CD14-positive monocyte (primary cell): ENCODE measurements at regions not wholly inside any gene's neighbourhood (a gene's known extent, or its start where the extent isn't known, plus 50 kb on each side); places are given as distances from the start of the nearest gene placed in this dataset.

Experiments
- DNase-seq, 3 donors: peaks; one replicate each; pipeline ENCODE4 v3.0.0-alpha.2; 2011 to 2022
- H2AFZ ChIP-seq: 2 replicates; pipeline ENCODE4 v1.6.0; 2012; ENCODE audit warnings: mild to moderate bottlenecking, low read depth, low read length, inconsistent platforms; ENCODE audit not compliant: insufficient read depth, poor library complexity, severe bottlenecking
- H3K27ac ChIP-seq, 2 donors: 1 replicate in 1 of 2; 2 replicates in 1 of 2; pipeline ENCODE4 v1.5.1; 2012 to 2013; ENCODE audit warnings: low read length in 2 of 2, control low read depth in 1 of 2, inconsistent platforms in 1 of 2, low read depth in 1 of 2, mild to moderate bottlenecking in 1 of 2
- H3K27me3 ChIP-seq, 2 donors: one replicate each; pipeline versions ENCODE4 v1.6.0 to v1.6.1; 2011 to 2013; ENCODE audit warnings: low read length in 2 of 2; ENCODE audit not compliant: control insufficient read depth in 2 of 2, insufficient read depth in 2 of 2
- H3K36me3 ChIP-seq, 2 donors: replicated peaks in 1 of 2; 1 replicate in 1 of 2; 2 replicates in 1 of 2; pipeline versions ENCODE4 v1.5.1 to v1.6.1; 2012 to 2013; ENCODE audit warnings: low read length in 2 of 2, control low read depth in 1 of 2, inconsistent platforms in 1 of 2, mild to moderate bottlenecking in 1 of 2; ENCODE audit not compliant: insufficient read depth in 2 of 2, control insufficient read depth in 1 of 2
- H3K4me1 ChIP-seq, 2 donors: 1 replicate in 1 of 2; 2 replicates in 1 of 2; pipeline versions ENCODE4 v1.5.1 to v1.6.1; 2012 to 2013; ENCODE audit warnings: low read length in 2 of 2, control low read depth in 1 of 2, inconsistent platforms in 1 of 2, mild to moderate bottlenecking in 1 of 2, moderate library complexity in 1 of 2; ENCODE audit not compliant: insufficient read depth in 2 of 2, control insufficient read depth in 1 of 2
- H3K4me2 ChIP-seq: replicated peaks from 2 replicates; pipeline ENCODE3; 2012; ENCODE audit warnings: low read length, moderate library complexity, mild to moderate bottlenecking; ENCODE audit not compliant: poor library complexity, severe bottlenecking; ENCODE audit errors: extremely low read depth
- H3K4me3 ChIP-seq, 3 experiments: fragments of 200-600 bp in 1 of 3; sonication (generic) in 1 of 3; replicated peaks in 1 of 3; 1 replicate in 2 of 3; 2 replicates in 1 of 3; pipeline ENCODE4 v1.5.1; 2011 to 2013; ENCODE audit warnings: low read length in 3 of 3, mild to moderate bottlenecking in 3 of 3, control low read depth in 2 of 3, low read depth in 2 of 3, inconsistent platforms in 1 of 3, moderate library complexity in 1 of 3
- H3K79me2 ChIP-seq: 2 replicates; pipeline ENCODE4 v1.6.0; 2012; ENCODE audit warnings: mild to moderate bottlenecking, control low read depth, inconsistent platforms, low read length, moderate library complexity; ENCODE audit not compliant: insufficient read depth
- H3K9ac ChIP-seq: 2 replicates; pipeline ENCODE4 v1.6.0; 2017; ENCODE audit warnings: low read length, mild to moderate bottlenecking; ENCODE audit not compliant: insufficient read depth, poor library complexity, severe bottlenecking
- H3K9me3 ChIP-seq, 2 donors: replicated peaks in 1 of 2; 1 replicate in 1 of 2; 2 replicates in 1 of 2; pipeline versions ENCODE4 v1.5.1 to v1.6.1; 2012 to 2013; ENCODE audit warnings: low read length in 2 of 2, control low read depth in 1 of 2; ENCODE audit not compliant: control insufficient read depth in 1 of 2, insufficient read depth in 1 of 2
- H4K20me1 ChIP-seq: 2 replicates; pipeline ENCODE4 v1.6.0; 2012; ENCODE audit warnings: mild to moderate bottlenecking, low read length, control low read depth, moderate library complexity; ENCODE audit not compliant: insufficient read depth
- H3K27ac Mint-ChIP-seq, 7 donors: one replicate each; pipeline ENCODE4 v1.8.0; 2020; ENCODE audit warnings: mild to moderate bottlenecking in 7 of 7, mixed read lengths in 7 of 7, moderate library complexity in 6 of 7, inconsistent platforms in 2 of 7
- H3K27me3 Mint-ChIP-seq, 3 donors: one replicate each; pipeline ENCODE4 v1.8.0; 2021 to 2022; ENCODE audit warnings: low read depth in 3 of 3, mild to moderate bottlenecking in 3 of 3, mixed read lengths in 3 of 3, moderate library complexity in 3 of 3, inconsistent platforms in 1 of 3
- H3K36me3 Mint-ChIP-seq, 2 donors: one replicate each; pipeline ENCODE4 v1.8.0; 2020; ENCODE audit warnings: mixed read lengths in 2 of 2, inconsistent platforms in 1 of 2, mild to moderate bottlenecking in 1 of 2
- H3K4me1 Mint-ChIP-seq: one replicate; pipeline ENCODE4 v1.8.0; 2020; ENCODE audit warnings: mild to moderate bottlenecking, mixed read lengths
- H3K4me3 Mint-ChIP-seq, 2 donors: one replicate each; pipeline ENCODE4 v1.8.0; 2020; ENCODE audit warnings: mild to moderate bottlenecking in 2 of 2, mixed read lengths in 2 of 2, moderate library complexity in 1 of 2
- H3K9me3 Mint-ChIP-seq, 7 donors: one replicate each; pipeline ENCODE4 v1.8.0; 2020 to 2022; ENCODE audit warnings: mixed read lengths in 7 of 7, mild to moderate bottlenecking in 6 of 7, moderate library complexity in 6 of 7, inconsistent platforms in 2 of 7
- CTCF ChIP-seq: fragments of 200-600 bp; IDR thresholded peaks from one replicate; pipeline ENCODE4 v1.8.0; 2022; ENCODE audit warnings: antibody characterized with exemption, mild to moderate bottlenecking
- intact Hi-C, 2 donors: fragments of 100-400 bp; cut with micrococcal nuclease; formaldehyde crosslinking; loops; one replicate each; pipeline versions ENCODE4 v1.15.0 to v1.15.1; 2023

- H3K4me3 ChIP-seq = no peak overlapping the region
- no peak overlapping the region for H3K27ac Mint-ChIP-seq
- no peak overlapping the region for H3K4me3 Mint-ChIP-seq
- H3K9me3 ChIP-seq = peaks cover 0 to 6% of the 10 kb centered on the region in 2 donors
- intact Hi-C loops = no loop called here
- no peaks in the 10 kb centered on the region for H3K27me3 ChIP-seq
- no peak for DNase-seq
- H3K36me3 ChIP-seq = no peaks in the 10 kb centered on the region
- no peaks in the 10 kb centered on the region for H3K36me3 Mint-ChIP-seq
- no peak for TF ChIP-seq CTCF
- H3K27ac ChIP-seq = no peak overlapping the region
- H3K4me1 ChIP-seq = no peaks in the 10 kb centered on the region
- H3K79me2 ChIP-seq = no peaks in the 10 kb centered on the region
- H3K4me2 ChIP-seq = no peak overlapping the region
- H3K4me1 Mint-ChIP-seq = no peaks in the 10 kb centered on the region
- no peak overlapping the region for H3K9ac ChIP-seq
- H4K20me1 ChIP-seq = no peaks in the 10 kb centered on the region
- H2AFZ ChIP-seq = no peak overlapping the region
- peaks cover 0 to 2% (median 0%) of the 10 kb centered on the region in 7 donors for H3K9me3 Mint-ChIP-seq
- H3K27me3 Mint-ChIP-seq = peaks cover 0 to 1% (median 0%) of the 10 kb centered on the region in 3 donors
Measured at GRCh38 chr2:21690005-21690404, 566.2 kb downstream of the TDRD15 start.

DNA sequence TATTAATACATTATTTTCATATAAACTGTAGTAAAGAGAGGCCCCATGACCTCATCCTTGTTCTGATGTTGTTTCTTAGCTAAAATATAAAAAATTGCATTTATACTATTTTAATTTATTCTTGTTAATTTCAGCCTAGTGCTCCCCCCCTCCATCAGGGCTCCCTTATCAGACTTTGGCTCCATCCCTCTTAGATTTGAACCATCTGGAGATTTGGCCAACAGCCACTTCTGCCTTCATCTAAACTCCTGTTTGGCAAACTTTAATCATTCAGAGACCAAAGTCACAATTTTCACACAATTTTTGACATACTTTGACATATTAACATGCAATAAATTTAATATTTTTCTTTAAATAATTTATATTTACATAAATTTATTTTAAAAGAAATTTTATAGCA, 569.3 kb downstream of the TDRD15 start:
- Mint-ChIP-seq H3K4me1 (no peaks in the 10 kb centered on the region), H3K4me3 (no peak overlapping the region), H3K27me3 (peaks cover 0 to 1% (median 0%) of the 10 kb centered on the region in 3 donors)

More for the DNA sequence above, 569.3 kb downstream of the TDRD15 start:
- no peak overlapping the region for H3K27ac Mint-ChIP-seq
- no peak overlapping the region for H2AFZ ChIP-seq
- no peak overlapping the region for H3K9ac ChIP-seq
- no peak overlapping the region for H3K4me2 ChIP-seq
- H3K27ac ChIP-seq = no peak overlapping the region
- peaks cover 0 to 3% (median 0%) of the 10 kb centered on the region in 7 donors for H3K9me3 Mint-ChIP-seq
- no peak for TF ChIP-seq CTCF
- intact Hi-C loops = no loop called here
- H3K36me3 ChIP-seq = no peaks in the 10 kb centered on the region
- no peak overlapping the region for H3K4me3 ChIP-seq
- no peaks in the 10 kb centered on the region for H3K4me1 ChIP-seq
- no peaks in the 10 kb centered on the region for H3K9me3 ChIP-seq
- no peak for DNase-seq
- H3K27me3 ChIP-seq = no peaks in the 10 kb centered on the region
- H4K20me1 ChIP-seq = no peaks in the 10 kb centered on the region
- no peaks in the 10 kb centered on the region for H3K79me2 ChIP-seq
- H3K36me3 Mint-ChIP-seq = no peaks in the 10 kb centered on the region
